ENCODE measurements at regions not wholly inside any gene's neighbourhood (a gene's known extent, or its start where the extent isn't known, plus 50 kb on each side); places are given as distances from the start of the nearest gene placed in this dataset.

DNA sequence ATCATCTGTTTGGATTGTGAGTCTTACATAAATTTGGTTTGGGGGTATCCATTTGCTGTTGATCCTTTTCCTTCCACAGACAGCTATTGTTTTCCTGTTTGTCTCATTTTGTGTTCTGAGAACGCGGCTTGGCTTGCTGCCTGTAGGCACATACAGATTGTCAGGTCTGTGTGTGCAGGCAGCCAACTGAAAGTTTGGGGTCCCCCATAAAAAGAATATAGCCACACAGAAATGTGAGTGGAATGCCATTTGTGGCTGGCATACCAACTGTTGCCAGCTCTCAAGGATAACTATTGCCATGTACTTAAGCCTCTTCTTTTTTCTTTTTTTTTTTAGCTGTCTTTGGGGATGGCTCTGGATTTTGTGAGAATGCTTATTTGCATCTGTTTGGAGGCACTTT lies 1308.0 kb downstream of the ROBO1 start (continued):
- no peak for TF ChIP-seq TBL1XR1 (IDR thresholded peaks at IDR 0.05; ENCODE audit: borderline replicate concordance, low read length, partially characterized antibody)
- TF ChIP-seq, protein P1, sequence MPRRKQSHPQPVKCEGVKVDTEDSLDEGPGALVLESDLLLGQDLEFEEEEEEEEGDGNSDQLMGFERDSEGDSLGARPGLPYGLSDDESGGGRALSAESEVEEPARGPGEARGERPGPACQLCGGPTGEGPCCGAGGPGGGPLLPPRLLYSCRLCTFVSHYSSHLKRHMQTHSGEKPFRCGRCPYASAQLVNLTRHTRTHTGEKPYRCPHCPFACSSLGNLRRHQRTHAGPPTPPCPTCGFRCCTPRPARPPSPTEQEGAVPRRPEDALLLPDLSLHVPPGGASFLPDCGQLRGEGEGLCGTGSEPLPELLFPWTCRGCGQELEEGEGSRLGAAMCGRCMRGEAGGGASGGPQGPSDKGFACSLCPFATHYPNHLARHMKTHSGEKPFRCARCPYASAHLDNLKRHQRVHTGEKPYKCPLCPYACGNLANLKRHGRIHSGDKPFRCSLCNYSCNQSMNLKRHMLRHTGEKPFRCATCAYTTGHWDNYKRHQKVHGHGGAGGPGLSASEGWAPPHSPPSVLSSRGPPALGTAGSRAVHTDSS (CRISPR knock-in tag; conservative IDR thresholded peaks at IDR 0.05) = no peak
- TF ChIP-seq POLR2AphosphoS2 (IDR thresholded peaks at IDR 0.05; ENCODE audit: low read depth, low read length) = no peak
- no peak for TF ChIP-seq NR2F2 (IDR thresholded peaks at IDR 0.05; ENCODE audit: borderline replicate concordance, low read depth)
- TF ChIP-seq ZFY (CRISPR knock-in tag; IDR thresholded peaks at IDR 0.05) = no peak
- TF ChIP-seq YEATS2 (CRISPR knock-in tag; IDR thresholded peaks at IDR 0.05; ENCODE audit: borderline replicate concordance) = no peak
- TF ChIP-seq HNF4G (IDR thresholded peaks at IDR 0.05; ENCODE audit: borderline replicate concordance, low read depth, low read length) = no peak
- no peak for TF ChIP-seq HNF4G (CRISPR knock-in tag; IDR thresholded peaks at IDR 0.05; ENCODE audit: borderline replicate concordance, low read depth)
- TF ChIP-seq MED1 (CRISPR knock-in tag; IDR thresholded peaks at IDR 0.05) = no peak
- TF ChIP-seq ZNF263 (CRISPR knock-in tag; IDR thresholded peaks at IDR 0.05) = no peak

DNA sequence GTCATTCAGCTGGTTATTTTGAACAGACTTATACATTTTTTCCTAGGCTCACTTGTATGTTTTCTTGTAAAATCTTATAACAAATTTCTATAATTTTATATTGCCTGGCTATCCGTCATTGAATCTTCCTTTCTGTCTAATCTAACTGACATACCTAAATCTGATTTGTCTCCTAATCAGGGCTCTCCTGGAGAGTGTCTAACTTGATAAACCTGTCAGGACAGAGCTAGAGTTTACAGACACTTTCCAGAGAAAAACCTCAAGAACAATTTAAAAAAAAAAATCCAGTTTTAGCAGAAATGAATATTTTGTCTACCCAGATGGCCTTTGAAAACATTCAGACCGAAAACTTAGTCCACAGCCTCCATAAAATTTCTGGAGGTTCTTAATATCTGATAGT lies 1305.8 kb downstream of the ROBO1 start:
- Histone ChIP-seq H2AFZ (ENCODE audit: low read length) (no peak overlapping the region), H3K9ac (ENCODE audit: insufficient read depth, low read depth, low read length) (no peak overlapping the region), H3K4me3 (replicated peaks in 1 of 3; ENCODE audit: insufficient read depth in 1 of 3, low read depth in 2 of 3, low read length in 3 of 3) (no peak overlapping the region), H3K27ac (ENCODE audit: extremely low read length, insufficient read depth, low read length) (no peak overlapping the region), H3K9me3 (ENCODE audit: low read length) (no peaks in the 10 kb centered on the region), H3K4me1 (ENCODE audit: insufficient read depth, low read length) (no peaks in the 10 kb centered on the region), H3K4me2 (ENCODE audit: low read depth, low read length) (no peak overlapping the region), H3K79me2 (ENCODE audit: insufficient read depth, low read length) (no peaks in the 10 kb centered on the region), H3K27me3 (ENCODE audit: control insufficient read depth in 1 of 2, insufficient read depth in 2 of 2, low read length in 2 of 2) (no peaks in the 10 kb centered on the region; a peak in 1 of 5 replicates), H3K36me3 (replicated peaks in 1 of 2; ENCODE audit: control insufficient read depth in 1 of 2, insufficient read depth in 2 of 2, low read length in 2 of 2) (no peaks in the 10 kb centered on the region), H4K20me1 (ENCODE audit: insufficient read depth, low read length) (no peaks in the 10 kb centered on the region)
- intact Hi-C loops (cut with micrococcal nuclease; ENCODE audit: unreplicated experiment) = no loop called here
- WGBS (ENCODE audit: low lambda C conversion rate) = 0% methylated on average over 2 of the region's 2 CpGs
- no TSS peak for BruUV-seq (replicated peaks)
- POLR2A ChIA-PET = no interaction called here
- FAIRE-seq (no peak), DNase-seq (ENCODE audit: low spot score) (no peak), ATAC-seq (no peak)
- in situ Hi-C loops (cut with HindIII; ENCODE audit: extremely low pct_ligation_motif_present, low pct_unique_long_range_greater_than_20kb) = no loop called here
- CTCF ChIA-PET (ENCODE audit: low intra/inter-chr PET ratio, low total read pairs) = no interaction called here
- TF ChIP-seq PPARG (CRISPR knock-in tag; conservative IDR thresholded peaks at IDR 0.05) (no peak), NR2F1 (CRISPR knock-in tag; IDR thresholded peaks at IDR 0.05) (no peak), PAWR (CRISPR knock-in tag; IDR thresholded peaks at IDR 0.05; ENCODE audit: borderline replicate concordance) (no peak), ZNF430 (CRISPR knock-in tag; IDR thresholded peaks at IDR 0.05) (no peak), ZNF230 (CRISPR knock-in tag; IDR thresholded peaks at IDR 0.05) (no peak), ZNF644 (CRISPR knock-in tag; IDR thresholded peaks at IDR 0.05; ENCODE audit: low read depth) (no peak), ZNF441 (CRISPR knock-in tag; IDR thresholded peaks at IDR 0.05; ENCODE audit: borderline replicate concordance) (no peak), ZNF777 (CRISPR knock-in tag; IDR thresholded peaks at IDR 0.05) (no peak), ZNF282 (IDR thresholded peaks at IDR 0.05; ENCODE audit: partially characterized antibody) (no peak), POLR2AphosphoS2 (IDR thresholded peaks at IDR 0.05; ENCODE audit: low read depth, low read length) (no peak), KMT2B (CRISPR knock-in tag; IDR thresholded peaks at IDR 0.05) (no peak), ZNF75D (CRISPR knock-in tag; IDR thresholded peaks at IDR 0.05; ENCODE audit: borderline replicate concordance) (no peak)
- TF ChIP-seq, protein P2, sequence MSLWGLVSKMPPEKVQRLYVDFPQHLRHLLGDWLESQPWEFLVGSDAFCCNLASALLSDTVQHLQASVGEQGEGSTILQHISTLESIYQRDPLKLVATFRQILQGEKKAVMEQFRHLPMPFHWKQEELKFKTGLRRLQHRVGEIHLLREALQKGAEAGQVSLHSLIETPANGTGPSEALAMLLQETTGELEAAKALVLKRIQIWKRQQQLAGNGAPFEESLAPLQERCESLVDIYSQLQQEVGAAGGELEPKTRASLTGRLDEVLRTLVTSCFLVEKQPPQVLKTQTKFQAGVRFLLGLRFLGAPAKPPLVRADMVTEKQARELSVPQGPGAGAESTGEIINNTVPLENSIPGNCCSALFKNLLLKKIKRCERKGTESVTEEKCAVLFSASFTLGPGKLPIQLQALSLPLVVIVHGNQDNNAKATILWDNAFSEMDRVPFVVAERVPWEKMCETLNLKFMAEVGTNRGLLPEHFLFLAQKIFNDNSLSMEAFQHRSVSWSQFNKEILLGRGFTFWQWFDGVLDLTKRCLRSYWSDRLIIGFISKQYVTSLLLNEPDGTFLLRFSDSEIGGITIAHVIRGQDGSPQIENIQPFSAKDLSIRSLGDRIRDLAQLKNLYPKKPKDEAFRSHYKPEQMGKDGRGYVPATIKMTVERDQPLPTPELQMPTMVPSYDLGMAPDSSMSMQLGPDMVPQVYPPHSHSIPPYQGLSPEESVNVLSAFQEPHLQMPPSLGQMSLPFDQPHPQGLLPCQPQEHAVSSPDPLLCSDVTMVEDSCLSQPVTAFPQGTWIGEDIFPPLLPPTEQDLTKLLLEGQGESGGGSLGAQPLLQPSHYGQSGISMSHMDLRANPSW (CRISPR knock-in tag; IDR thresholded peaks at IDR 0.05; ENCODE audit: borderline replicate concordance) = no peak
